ENCODE measurements at regions not wholly inside any gene's neighbourhood (a gene's known extent, or its start where the extent isn't known, plus 50 kb on each side); places are given as distances from the start of the nearest gene placed in this dataset.

- H3K9me3 ChIP-seq (ENCODE audit: control insufficient read depth in 1 of 2, insufficient read depth in 1 of 2, low read length in 2 of 2) = no peaks in the 10 kb centered on the region
- Mint-ChIP-seq H3K9me3 (no peaks in the 10 kb centered on the region), H3K27me3 (peaks cover 5% of the 10 kb centered on the region), H3K36me3 (ENCODE audit: low read depth) (no peaks in the 10 kb centered on the region), H3K4me1 (ENCODE audit: low read depth) (no peaks in the 10 kb centered on the region), H3K4me3 (no peak overlapping the region), H3K27ac (no peak overlapping the region)
- POLR2A ChIA-PET = interaction anchor here (0.6 kb wide), 1 partner anchor 9 kb away, joined by 3 read pairs; no protein-coding TSS in a partner anchor
- CTCF ChIA-PET = no interaction called here
- H3K27me3 ChIP-seq (ENCODE audit: control insufficient read depth in 1 of 2, insufficient read depth in 2 of 2, low read length in 2 of 2) = no peaks in the 10 kb centered on the region
- no peak for DNase-seq
- intact Hi-C loops (cut with DNase I, micrococcal nuclease) = no loop called here
- H3K36me3 ChIP-seq (ENCODE audit: insufficient read depth, low read length) = no peaks in the 10 kb centered on the region
- no peak for ATAC-seq (ENCODE audit: poor library complexity)
- TF ChIP-seq CTCF (IDR thresholded peaks at IDR 0.05) = no peak
- no peak overlapping the region for H3K27ac ChIP-seq (ENCODE audit: low read depth in 1 of 2, low read length in 2 of 2)
- H3K4me3 ChIP-seq (ENCODE audit: low read length) = no peak overlapping the region
- no peaks in the 10 kb centered on the region for H3K4me1 ChIP-seq (ENCODE audit: insufficient read depth, low read length)
These were observed 260.2 kb upstream of the ISX start for GRCh38 chr22:34805771-34806170.

DNA sequence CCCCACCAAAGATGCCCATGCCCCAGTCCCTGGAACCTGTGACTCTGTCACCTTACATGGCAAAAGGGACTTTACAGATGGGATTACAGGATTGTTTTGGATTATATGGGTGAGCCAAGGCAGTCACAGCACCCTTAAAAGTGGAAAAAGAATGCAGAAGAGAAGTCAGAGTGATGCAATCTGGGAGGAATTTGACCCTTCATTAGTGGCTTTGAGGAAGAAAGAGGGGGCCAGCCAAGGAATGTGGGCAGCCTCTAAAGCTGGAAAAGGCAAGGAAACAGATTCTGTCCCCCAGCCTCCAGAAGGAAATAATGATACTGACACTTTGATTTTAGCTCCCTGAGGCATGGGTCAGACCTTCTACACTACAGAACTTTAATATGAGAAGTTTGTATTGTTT is 257.3 kb upstream of the ISX start:
- CTCF ChIA-PET = no interaction called here
- H3K27ac Mint-ChIP-seq = no peak overlapping the region

DNA sequence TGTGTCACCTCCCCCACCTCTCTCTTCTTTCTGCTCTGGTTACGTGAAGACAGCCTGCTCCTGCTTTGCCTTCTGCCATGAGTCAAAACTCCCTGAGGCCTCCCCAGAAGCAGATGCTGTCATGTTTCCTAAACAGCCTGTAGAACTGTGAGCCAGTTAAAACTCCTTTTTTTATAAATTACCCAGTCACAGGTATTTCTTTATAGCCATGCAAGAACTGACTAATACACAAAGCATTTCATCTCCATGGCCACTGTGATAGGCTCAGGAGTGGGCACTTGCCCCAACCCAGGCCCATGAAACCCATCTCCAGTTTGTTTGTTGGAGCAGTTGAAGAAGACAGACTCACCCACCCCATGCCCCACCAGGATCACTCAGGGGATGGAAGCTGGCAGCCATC is 253.3 kb upstream of the ISX start:
- Histone ChIP-seq H3K36me3 (ENCODE audit: insufficient read depth, low read length) (no peaks in the 10 kb centered on the region), H3K27me3 (ENCODE audit: control insufficient read depth in 1 of 2, insufficient read depth in 2 of 2, low read length in 2 of 2) (no peaks in the 10 kb centered on the region), H3K27ac (ENCODE audit: low read depth in 1 of 2, low read length in 2 of 2) (no peak overlapping the region), H3K4me1 (ENCODE audit: insufficient read depth, low read length) (no peaks in the 10 kb centered on the region), H3K4me3 (ENCODE audit: low read length) (no peak overlapping the region), H3K9me3 (ENCODE audit: control insufficient read depth in 1 of 2, insufficient read depth in 1 of 2, low read length in 2 of 2) (no peaks in the 10 kb centered on the region)
- no peak for TF ChIP-seq CTCF (IDR thresholded peaks at IDR 0.05)
- CTCF ChIA-PET = no interaction called here
- Mint-ChIP-seq H3K36me3 (ENCODE audit: low read depth) (no peaks in the 10 kb centered on the region), H3K27ac (no peak overlapping the region), H3K4me1 (ENCODE audit: low read depth) (no peaks in the 10 kb centered on the region), H3K4me3 (no peak overlapping the region), H3K9me3 (peaks cover 3% of the 10 kb centered on the region), H3K27me3 (no peaks in the 10 kb centered on the region)
- intact Hi-C loops (cut with DNase I, micrococcal nuclease) = no loop called here
- DNase-seq (no peak), ATAC-seq (ENCODE audit: poor library complexity) (no peak)
- POLR2A ChIA-PET = no interaction called here

More for the DNA sequence above, 257.3 kb upstream of the ISX start:
- intact Hi-C loops (cut with DNase I, micrococcal nuclease) = no loop called here
- Mint-ChIP-seq H3K9me3 (no peaks in the 10 kb centered on the region), H3K4me1 (ENCODE audit: low read depth) (no peaks in the 10 kb centered on the region), H3K36me3 (ENCODE audit: low read depth) (no peaks in the 10 kb centered on the region), H3K4me3 (no peak overlapping the region), H3K27me3 (peaks cover 5% of the 10 kb centered on the region)
- H3K4me3 ChIP-seq (ENCODE audit: low read length) = no peak overlapping the region
- no peak overlapping the region for H3K27ac ChIP-seq (ENCODE audit: low read depth in 1 of 2, low read length in 2 of 2)
- no peaks in the 10 kb centered on the region for H3K36me3 ChIP-seq (ENCODE audit: insufficient read depth, low read length)
- no peak for ATAC-seq (ENCODE audit: poor library complexity)
- no peaks in the 10 kb centered on the region for H3K9me3 ChIP-seq (ENCODE audit: control insufficient read depth in 1 of 2, insufficient read depth in 1 of 2, low read length in 2 of 2)
- POLR2A ChIA-PET = no interaction called here
- DNase-seq = no peak
- no peaks in the 10 kb centered on the region for H3K4me1 ChIP-seq (ENCODE audit: insufficient read depth, low read length)
- H3K27me3 ChIP-seq (ENCODE audit: control insufficient read depth in 1 of 2, insufficient read depth in 2 of 2, low read length in 2 of 2) = no peaks in the 10 kb centered on the region
- no peak for TF ChIP-seq CTCF (IDR thresholded peaks at IDR 0.05)
